Lower lobe of right lung (tissue), 2 donors: ENCODE measurements at regions not wholly inside any gene's neighbourhood (a gene's known extent, or its start where the extent isn't known, plus 50 kb on each side); places are given as distances from the start of the nearest gene placed in this dataset.

Source experiments
- ATAC-seq, 2 donors: fragments of 200-7000 bp; cut with Tn5 transposase; one replicate each; pipeline ENCODE4 v1.9.1; 2020 to 2022; ENCODE audit warnings: mild to moderate bottlenecking in 2 of 2, moderate library complexity in 2 of 2
- DNase-seq: peaks from one replicate; pipeline ENCODE4 v3.0.0-alpha.2; 2020
- H3K27ac ChIP-seq: fragments of 200-600 bp; one replicate; pipeline ENCODE4 v1.8.0; 2022
- H3K27me3 ChIP-seq: fragments of 200-600 bp; one replicate; pipeline ENCODE4 v1.8.0; 2022; ENCODE audit warnings: low read depth
- H3K36me3 ChIP-seq: fragments of 200-600 bp; one replicate; pipeline ENCODE4 v1.8.0; 2022; ENCODE audit warnings: mild to moderate bottlenecking
- H3K4me1 ChIP-seq: fragments of 200-600 bp; one replicate; pipeline ENCODE4 v1.8.0; 2022
- H3K4me3 ChIP-seq: fragments of 200-600 bp; one replicate; pipeline ENCODE4 v1.8.0; 2022; ENCODE audit warnings: mild to moderate bottlenecking
- H3K9me3 ChIP-seq: fragments of 200-600 bp; one replicate; pipeline ENCODE4 v1.8.0; 2022
- intact Hi-C: fragments of 100-400 bp; cut with DNase I; formaldehyde crosslinking; loops from one replicate; pipeline ENCODE4 v1.11.0; 2022
- TF ChIP-seq, protein P1 (sequence below): fragments of 200-600 bp; IDR thresholded peaks from one replicate; pipeline ENCODE4 v1.8.0; 2022; ENCODE audit warnings: antibody characterized with exemption, mild to moderate bottlenecking
- donor health status: DM: no; HTN: yes; CAD: no; lungs with severe emphysema.

DNA sequence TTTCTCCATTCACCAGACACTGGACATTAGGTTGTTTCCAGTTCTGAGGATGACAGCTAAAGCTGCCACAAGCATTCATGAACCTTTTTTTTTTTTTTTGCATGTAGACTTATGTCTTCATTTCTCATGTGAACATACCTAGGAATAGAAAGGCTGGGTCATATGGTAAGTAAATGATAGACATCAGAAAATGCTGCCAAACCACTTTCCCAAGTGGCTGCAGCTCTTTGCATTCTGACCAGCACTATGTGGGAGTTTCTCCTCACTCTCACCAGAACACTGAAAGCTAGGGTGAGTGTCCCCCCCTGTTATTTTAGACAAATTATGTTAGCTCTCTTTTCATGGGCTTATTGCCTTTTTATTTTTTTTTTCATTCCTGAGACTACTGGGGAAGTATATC, 197.5 kb downstream of the OTOR start:
- ATAC-seq (no peak), DNase-seq (no peak)
- intact Hi-C loops: no loop called here
- no peak overlapping the region for H3K4me3 ChIP-seq
- H3K9me3 ChIP-seq: peaks cover 13% of the 10 kb centered on the region
- H3K36me3 ChIP-seq: no peaks in the 10 kb centered on the region
- H3K27ac ChIP-seq: no peak overlapping the region
- TF ChIP-seq, protein P1, sequence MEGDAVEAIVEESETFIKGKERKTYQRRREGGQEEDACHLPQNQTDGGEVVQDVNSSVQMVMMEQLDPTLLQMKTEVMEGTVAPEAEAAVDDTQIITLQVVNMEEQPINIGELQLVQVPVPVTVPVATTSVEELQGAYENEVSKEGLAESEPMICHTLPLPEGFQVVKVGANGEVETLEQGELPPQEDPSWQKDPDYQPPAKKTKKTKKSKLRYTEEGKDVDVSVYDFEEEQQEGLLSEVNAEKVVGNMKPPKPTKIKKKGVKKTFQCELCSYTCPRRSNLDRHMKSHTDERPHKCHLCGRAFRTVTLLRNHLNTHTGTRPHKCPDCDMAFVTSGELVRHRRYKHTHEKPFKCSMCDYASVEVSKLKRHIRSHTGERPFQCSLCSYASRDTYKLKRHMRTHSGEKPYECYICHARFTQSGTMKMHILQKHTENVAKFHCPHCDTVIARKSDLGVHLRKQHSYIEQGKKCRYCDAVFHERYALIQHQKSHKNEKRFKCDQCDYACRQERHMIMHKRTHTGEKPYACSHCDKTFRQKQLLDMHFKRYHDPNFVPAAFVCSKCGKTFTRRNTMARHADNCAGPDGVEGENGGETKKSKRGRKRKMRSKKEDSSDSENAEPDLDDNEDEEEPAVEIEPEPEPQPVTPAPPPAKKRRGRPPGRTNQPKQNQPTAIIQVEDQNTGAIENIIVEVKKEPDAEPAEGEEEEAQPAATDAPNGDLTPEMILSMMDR: no peak
- no peaks in the 10 kb centered on the region for H3K27me3 ChIP-seq
- no peaks in the 10 kb centered on the region for H3K4me1 ChIP-seq

DNA sequence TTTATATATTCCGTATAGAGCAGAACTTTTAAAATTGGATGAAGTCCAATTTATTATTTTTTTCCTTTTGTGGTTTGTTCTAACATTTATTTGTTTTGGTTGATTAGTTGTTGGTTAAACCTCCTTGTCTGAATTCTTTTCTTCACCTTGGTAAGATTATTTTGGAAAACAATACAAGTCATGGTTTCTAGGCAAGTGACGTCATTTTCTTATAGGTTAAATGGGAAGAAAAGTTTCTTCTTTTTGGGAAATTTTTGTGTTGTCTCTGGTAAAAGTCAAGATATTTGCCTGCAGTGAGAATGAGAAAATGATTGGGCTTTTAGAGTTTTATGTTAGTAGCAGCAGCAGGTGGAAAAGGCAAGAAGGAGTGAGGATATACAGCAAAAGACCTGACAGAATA, 197.9 kb downstream of the OTOR start:
- Histone ChIP-seq H3K9me3 (peaks cover 13% of the 10 kb centered on the region), H3K36me3 (no peaks in the 10 kb centered on the region), H3K4me3 (no peak overlapping the region), H3K4me1 (no peaks in the 10 kb centered on the region), H3K27me3 (no peaks in the 10 kb centered on the region), H3K27ac (no peak overlapping the region)
- intact Hi-C loops: no loop called here
- TF ChIP-seq, protein P1: no peak
- no peak for DNase-seq
- ATAC-seq: no peak

DNA sequence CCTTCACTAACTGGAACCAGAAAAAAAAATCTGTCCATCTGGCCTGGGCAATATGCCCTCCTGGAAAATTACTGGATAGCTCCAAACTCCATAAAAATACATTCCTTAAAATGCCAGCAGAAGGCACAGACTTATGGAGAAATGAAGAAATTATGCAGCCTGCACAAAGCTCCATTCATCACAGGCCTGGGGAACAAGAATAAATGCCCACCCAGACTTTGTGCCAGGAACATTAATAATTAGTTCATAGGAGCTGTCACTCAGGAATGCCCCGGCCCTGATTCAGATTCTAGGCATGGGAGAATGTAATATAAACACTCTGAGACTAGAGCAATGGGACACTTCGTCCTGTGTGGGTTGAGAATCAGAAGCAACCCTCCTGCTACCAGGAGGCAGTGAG, 199.3 kb downstream of the OTOR start:
- TF ChIP-seq, protein P1: no peak
- Histone ChIP-seq H3K9me3 (peaks cover 13% of the 10 kb centered on the region), H3K4me3 (no peak overlapping the region), H3K27me3 (no peaks in the 10 kb centered on the region), H3K36me3 (no peaks in the 10 kb centered on the region), H3K27ac (no peak overlapping the region), H3K4me1 (no peaks in the 10 kb centered on the region)
- ATAC-seq (no peak), DNase-seq (no peak)
- intact Hi-C loops: no loop called here

DNA sequence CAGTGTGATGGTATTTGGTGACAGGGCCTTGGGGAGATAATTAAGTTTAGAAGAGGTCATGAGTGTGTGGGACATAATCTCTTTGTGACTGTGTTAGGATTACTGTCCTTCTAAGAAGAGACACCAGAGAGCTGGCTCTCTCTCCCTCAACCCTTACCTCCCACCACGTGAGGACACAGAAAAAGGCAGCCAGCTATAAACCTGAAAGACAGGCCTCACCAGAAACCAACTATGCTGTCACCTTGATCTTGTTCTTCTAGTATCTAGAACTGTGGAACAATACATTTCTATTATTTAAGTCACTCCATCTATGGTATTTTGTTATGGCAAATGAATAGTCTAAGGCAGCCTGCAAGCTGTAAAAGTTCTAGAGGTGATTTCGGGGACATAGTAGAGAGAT, 203.7 kb downstream of the OTOR start:
- Histone ChIP-seq H3K4me1 (no peaks in the 10 kb centered on the region), H3K4me3 (no peak overlapping the region), H3K9me3 (peaks cover 13% of the 10 kb centered on the region), H3K27me3 (no peaks in the 10 kb centered on the region), H3K27ac (no peak overlapping the region), H3K36me3 (no peaks in the 10 kb centered on the region)
- ATAC-seq (no peak), DNase-seq (no peak)
- TF ChIP-seq, protein P1: no peak
- intact Hi-C loops: no loop called here

DNA sequence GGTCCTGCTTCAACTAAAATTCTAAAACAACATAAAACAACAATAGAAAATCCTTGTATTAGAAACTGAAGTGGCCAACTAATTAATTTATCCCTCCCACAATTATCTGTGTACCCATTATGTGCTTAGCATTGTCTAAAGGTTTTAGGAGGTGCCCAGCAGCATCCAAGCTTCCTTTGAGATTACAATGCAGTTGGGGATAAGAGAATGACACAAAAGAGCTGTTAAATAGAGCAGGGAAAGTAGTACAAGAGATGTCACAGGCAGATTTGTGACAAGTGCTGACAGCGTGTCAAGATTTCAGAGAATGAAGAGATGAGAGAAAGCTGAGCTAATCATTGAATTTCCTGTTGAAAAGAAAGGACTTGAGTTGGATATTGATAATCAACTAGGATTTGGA, 204.8 kb downstream of the OTOR start:
- TF ChIP-seq, protein P1: no peak
- Histone ChIP-seq H3K4me1 (no peaks in the 10 kb centered on the region), H3K27ac (no peak overlapping the region), H3K4me3 (no peak overlapping the region), H3K9me3 (peaks cover 13% of the 10 kb centered on the region), H3K27me3 (no peaks in the 10 kb centered on the region), H3K36me3 (no peaks in the 10 kb centered on the region)
- intact Hi-C loops: no loop called here
- ATAC-seq: no peak
- no peak for DNase-seq

DNA sequence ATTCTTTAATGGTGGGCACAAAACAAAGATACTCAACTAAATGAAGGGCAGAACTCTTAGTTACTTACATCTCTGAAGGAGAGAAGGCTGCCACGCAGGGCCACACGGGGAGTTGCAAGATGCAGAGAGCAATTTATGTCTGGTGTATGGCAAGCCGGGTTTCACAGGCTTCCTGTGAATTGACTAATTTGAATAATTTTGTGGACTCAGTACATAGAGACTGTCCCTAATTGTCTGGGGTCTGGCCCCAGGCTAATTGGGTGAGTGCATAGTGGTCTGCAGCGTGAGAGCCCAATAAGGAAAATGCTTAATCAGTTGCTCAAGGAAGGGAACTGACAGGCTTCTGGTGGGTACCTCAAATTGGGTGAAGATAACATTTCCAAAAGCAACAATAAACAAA, 205.7 kb downstream of the OTOR start:
- no peak overlapping the region for H3K4me3 ChIP-seq
- no peaks in the 10 kb centered on the region for H3K4me1 ChIP-seq
- H3K27me3 ChIP-seq: no peaks in the 10 kb centered on the region
- no peak for ATAC-seq
- TF ChIP-seq, protein P1: no peak
- no peak overlapping the region for H3K27ac ChIP-seq
- no peak for DNase-seq
- peaks cover 13% of the 10 kb centered on the region for H3K9me3 ChIP-seq
- intact Hi-C loops: no loop called here
- no peaks in the 10 kb centered on the region for H3K36me3 ChIP-seq
